OCI-LY1 (cell line): ENCODE measurements at regions not wholly inside any gene's neighbourhood (a gene's known extent, or its start where the extent isn't known, plus 50 kb on each side); places are given as distances from the start of the nearest gene placed in this dataset.

Experiments used
- CTCF ChIP-seq: fragments of 200-600 bp; sonication (generic), shearing (Covaris generic); IDR thresholded peaks from 2 replicates; pipeline ENCODE4 v1.5.1; 2017; ENCODE audit warnings: mild to moderate bottlenecking, antibody characterized with exemption, low read length, moderate library complexity, mixed read lengths
- EZH2 ChIP-seq: fragments of 200-600 bp; sonication (generic), shearing (Covaris generic); IDR thresholded peaks from 2 replicates; pipeline ENCODE4 v1.8.0; 2017; ENCODE audit warnings: borderline replicate concordance, mixed run types, mild to moderate bottlenecking, antibody characterized with exemption, low read length, moderate library complexity, mixed read lengths

GRCh38 chr17:79485419-79485985, 125.3 kb downstream of the RBFOX3 start:
- TF ChIP-seq CTCF = no peak
- no peak for TF ChIP-seq EZH2
